ENCODE measurements at regions not wholly inside any gene's neighbourhood (a gene's known extent, or its start where the extent isn't known, plus 50 kb on each side); places are given as distances from the start of the nearest gene placed in this dataset.
"Not testable (repeated sequence)": the region's sequence is repeated elsewhere in the genome, so short reads cannot be mapped to it uniquely, and the experiment has no call there.

DNA sequence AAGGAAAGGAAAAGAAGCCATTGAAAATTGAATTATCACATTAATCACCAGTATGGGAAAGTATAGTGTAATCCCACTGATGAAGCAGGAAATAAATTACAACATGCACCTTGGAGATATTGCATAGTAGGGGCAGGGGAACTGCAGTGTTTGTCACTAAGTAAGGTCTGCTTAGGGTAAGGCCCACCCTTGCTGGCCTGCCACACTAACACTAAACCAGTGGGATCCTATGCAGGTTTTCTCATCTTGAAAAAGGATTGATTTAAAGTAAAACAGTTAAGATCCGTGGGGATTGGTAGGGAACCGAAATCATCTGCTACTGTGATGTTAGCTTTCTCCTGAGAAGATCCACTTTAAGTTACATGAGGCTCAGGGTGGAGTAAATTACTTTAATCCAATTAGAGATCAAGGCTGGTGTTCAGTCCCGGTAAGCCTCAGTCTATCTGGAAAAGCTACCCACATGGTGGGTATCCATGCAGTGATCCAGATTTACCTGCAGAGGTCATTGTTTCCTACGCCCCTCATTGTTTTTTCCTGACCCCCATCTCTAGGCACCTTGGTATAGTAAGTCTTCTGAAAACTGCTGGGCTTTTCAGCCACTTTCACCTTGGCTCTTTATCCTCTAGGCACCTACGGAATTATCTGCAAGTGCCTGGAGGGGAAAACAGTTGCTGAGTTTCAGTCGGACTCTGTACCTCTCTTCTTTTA is 1014.9 kb upstream of the ATXN8OS start:
- no peak for DNase-seq (ENCODE audit: low read depth)

DNA sequence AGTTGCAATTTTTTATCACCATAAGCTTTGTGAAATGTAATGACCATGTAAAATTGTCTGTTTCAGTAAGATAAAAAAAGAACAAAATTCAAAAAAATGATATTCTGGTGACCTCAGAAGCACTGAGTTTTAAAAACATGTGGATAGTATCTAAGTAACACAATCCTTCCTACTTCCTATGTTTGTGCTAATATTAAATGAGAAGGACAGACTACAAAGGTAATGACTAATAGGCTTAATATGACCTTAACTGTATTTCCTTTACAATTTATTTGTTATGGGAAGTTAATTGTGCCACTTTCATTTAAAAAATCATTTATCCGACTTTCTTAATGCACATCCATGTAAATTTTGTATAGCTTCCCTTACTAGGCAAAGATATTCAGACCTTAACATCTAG is 1030.4 kb upstream of the ATXN8OS start:
- DNase-seq (ENCODE audit: low read depth) = no peak

DNA sequence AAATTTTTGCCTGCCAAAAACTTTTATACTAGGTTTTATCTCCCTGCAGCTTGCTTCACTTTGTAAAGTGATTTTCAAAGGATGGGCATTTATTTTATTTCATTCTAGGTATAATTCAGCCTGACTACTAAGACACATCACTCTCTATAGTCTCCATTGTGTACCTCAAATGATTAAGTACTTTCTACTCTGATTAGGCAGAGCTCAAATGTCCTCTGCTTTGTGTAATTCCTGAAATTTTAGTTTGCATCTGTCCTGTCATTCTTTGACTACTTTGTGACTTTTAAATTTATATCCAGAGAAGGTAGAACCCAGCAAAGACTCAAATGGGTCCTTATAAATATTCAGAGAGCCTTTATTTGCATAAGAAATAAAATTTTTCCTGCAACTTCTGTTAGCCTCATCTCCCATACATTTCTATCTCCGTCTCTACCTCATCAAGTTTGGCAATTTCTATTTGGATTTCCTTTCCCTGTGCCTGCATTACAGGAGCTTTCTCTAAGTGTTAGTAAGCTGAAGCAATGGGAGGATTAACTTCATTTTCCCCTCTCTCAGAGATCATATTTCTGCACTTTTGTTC is 1038.0 kb upstream of the ATXN8OS start:
- no peak for DNase-seq (ENCODE audit: low read depth)

DNA sequence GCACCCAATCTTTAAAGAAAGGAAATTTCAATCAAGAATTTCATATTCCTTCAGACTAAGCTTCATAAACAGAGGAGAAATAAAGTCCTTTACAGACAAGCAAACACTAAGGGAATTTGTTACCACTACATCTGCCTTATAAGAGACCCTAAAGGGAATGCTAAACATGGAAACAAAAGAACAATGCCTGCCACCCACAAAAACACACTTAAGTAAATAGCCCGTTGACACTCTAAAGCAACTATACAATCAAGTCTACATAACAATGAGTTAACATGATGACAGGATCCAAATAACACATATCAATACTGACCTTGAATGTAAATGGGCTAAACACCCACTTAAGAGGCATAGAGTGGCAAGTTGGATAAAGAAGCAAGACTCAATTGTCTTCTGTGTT is 1056.9 kb upstream of the ATXN8OS start:
- DNase-seq (ENCODE audit: low read depth) = no peak

DNA sequence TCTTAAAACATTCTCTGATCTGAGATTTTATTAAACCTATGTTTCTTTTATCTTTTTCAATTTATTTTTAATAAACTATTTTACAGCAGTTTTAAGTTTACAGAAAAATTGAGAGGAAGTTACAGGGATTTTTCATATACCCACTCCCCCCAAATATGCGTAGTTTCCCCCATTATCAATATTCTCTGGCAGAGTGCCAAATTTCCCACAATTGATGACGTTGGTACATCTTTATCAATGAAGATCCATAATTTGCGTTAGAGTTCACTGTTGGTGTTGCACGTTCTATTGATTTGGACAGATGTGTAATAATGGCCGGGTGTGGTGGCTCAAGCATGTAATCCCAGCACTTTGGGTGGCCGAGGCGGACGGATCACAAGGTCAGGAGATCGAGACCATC is 1063.0 kb upstream of the ATXN8OS start:
- DNase-seq (ENCODE audit: low read depth) = no peak

DNA sequence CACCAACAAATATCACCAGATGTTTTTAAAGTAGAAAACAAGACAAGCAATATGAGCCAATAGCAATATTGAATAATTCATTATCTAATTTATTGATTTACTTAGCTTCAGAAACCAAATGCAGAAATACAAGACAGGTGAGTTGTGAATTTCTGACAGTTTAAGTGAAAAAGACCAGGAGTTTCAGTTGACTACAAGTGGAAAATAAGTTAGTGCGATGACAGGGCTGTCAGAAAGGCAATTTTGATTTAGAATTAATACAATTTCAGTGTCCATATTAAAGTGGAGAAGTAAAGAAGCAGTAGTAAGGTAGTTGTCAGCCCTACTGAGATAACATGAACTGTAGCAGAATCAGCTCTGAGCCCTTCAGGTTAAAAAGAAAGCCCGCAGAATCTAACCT is 1066.7 kb upstream of the ATXN8OS start:
- no peak for DNase-seq (ENCODE audit: low read depth)

DNA sequence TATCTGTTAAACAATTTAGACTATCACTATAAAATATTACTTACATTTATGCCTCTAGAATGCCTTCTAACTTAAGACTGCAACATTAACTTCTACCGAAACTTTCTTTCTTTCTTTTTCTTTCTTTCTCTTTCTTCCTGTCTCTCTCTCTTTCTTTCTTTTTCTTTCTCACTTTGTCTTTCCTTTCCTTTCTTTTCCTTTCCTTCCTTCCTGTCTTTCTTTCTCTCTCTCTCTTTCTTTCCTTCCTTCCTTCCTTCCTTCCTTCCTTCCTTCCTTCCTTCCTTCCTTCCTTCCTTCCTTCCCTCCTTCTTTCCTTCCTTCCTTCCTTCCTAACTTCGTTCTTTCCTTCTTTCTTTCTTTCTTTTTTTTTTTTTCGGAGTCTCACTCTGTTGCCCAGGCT is 1071.9 kb upstream of the ATXN8OS start:
- no peak for DNase-seq (ENCODE audit: low read depth)

DNA sequence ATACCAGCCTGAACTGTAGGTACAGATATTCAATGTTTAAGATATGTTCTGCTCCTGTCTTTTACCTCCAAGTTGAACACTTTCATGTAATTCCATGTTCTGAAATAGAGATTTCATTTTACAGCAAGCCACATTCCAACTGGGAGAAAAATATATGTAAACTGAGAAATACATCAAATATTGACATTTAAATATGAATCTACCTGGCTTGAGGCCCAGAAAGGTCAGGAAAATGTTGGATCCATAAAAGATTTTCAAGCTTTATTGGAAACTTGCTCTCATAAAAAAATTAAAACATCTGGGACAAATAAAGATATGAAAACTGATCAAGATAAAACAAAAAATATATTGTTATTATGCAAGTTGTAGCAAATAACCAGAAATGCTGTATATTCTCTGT is 1078.7 kb upstream of the ATXN8OS start:
- DNase-seq (ENCODE audit: low read depth) = no peak

DNA sequence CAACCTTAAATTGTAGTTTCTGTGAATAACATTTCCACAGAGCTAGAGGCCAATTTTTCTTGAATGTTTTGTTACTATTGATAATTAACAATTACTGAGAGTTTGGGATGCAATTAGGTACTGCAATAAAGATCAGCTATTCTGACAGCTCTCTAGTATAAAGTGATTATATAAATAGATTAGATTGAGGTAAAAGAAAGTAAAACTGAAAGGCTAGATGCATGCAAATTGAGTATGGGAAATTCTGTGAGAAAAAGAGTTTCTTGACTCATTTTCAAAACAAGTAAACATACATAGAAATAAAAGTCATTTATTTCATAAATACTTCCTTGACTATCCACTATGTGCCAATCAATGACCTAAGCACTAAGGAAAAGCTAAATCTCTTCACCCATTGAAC is 1087.5 kb upstream of the ATXN8OS start:
- no peak for DNase-seq (ENCODE audit: low read depth)

DNA sequence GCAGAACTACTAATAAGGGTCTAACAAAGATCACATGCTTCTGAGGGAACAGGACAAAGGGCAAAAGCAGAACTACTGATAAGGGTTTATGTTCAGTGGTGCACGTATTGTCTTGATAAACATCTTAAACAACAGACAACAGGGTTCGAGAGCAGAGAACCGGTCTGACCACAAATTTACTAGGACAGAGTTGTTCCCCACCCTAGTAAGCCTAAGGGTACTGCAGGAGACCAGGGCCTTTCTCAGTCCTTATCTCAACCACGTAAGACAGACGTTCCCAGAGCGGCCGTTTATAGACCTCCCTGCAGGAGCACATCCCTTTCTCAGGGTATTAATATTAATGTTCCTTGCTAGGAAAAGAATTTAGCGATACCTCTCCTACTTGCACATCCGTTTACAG is 1089.5 kb upstream of the ATXN8OS start:
- not testable (repeated sequence) for DNase-seq (ENCODE audit: low read depth)

DNA sequence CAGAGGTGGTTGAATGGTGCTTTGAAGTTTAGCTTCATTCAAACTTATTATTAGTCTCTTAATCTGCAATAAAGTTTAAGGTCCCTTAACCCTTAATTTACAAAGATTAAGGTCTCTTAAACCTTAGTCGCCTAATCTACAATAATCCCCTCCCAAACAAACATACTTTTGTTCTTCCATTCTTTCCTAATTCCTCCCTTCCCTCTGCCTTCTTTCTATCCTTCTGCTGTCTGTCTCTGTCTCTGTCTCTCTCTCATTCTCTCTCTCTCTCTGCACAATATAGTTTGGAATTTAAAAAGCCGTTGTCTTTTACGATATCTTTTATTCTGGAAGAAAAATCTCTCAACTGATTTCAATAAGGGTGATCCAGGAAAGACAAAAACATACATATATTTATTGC is 1096.8 kb upstream of the ATXN8OS start:
- DNase-seq (ENCODE audit: low read depth) = no peak

DNA sequence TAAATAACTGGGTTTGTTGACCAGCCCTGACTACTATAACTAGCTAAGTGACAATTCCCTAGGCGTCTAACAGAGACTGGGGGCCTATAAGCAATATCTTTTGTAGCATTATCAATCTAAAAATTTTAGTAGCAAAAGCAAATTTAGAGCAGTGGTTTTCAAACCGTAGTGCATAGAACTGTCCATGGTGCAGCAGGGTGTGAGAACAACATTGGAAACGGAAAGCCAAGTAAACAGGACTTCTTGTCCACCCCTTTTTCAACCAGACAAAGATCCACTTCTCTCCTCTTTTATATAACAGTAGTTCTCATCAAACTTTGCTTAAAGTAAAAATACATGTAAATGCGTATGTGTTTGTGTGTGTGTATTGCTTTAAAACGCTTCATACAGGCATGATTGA is 1099.1 kb upstream of the ATXN8OS start:
- DNase-seq (ENCODE audit: low read depth) = no peak

DNA sequence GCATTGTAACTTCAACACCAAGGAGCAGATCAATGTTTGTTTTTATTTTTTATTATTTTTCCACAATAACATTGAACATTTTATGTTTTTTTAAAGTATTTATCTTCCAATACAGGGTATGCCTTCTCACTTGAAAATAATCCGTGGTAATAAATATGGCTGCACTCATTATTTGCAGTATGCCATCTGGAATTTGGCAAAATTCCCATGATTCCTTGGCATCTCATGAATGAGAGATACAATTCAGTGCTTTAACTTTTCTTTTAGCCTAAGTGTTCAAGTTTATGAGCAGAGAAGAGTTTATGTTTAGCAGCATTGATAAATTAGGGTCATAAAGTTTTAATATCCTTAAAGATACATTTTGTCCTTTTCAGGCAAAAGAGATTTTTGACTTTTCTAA is 1109.6 kb upstream of the ATXN8OS start:
- DNase-seq (ENCODE audit: low read depth) = no peak

DNA sequence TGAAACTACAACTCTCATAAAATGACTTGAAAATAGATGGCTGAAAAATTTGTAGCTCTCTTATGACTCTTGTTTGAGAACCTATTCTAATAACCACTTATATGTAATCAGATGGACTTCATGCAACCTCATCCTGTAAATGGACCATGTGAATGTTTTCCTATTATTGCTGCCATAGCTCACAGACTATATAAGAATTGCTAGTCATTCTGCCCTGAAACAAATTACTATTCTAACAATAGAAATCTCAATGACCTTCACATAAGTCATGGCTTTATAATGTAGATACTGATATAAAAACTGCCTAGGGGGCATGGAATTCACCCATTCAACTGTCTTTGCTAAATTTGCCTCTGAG is 1111.0 kb upstream of the ATXN8OS start:
- no peak for DNase-seq (ENCODE audit: low read depth)

DNA sequence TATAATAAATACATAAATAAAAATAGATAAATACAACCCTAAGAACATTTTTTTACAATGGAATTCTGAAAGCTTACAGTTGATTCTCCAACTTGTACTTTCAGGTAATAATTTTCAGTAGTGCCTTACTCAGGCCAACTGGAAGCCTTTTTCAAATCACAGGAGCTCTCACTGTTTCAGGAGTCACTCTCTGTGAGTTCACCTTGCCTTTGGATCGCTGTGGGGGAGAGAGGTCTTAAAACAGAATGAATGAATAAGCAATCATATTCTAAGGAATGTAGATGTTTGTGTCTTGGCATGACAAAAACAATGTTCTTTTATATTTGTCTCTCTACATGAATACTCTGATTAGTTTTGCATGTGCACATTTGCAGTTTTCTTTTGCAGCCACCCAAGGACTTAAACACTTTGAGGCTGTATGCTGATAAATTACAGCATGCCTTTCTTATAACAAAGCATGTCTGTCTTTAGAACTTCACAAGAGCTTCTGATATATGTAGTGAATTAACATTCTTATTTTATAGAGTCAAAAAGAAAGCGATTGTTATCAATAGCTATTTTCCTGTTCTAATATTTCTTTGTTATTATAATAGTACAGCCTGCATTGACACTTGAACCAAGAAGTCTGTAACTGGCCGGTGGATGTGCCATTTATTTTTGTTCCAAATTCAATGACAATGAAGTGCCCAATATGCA is 1111.5 kb upstream of the ATXN8OS start:
- no peak for DNase-seq (ENCODE audit: low read depth)

DNA sequence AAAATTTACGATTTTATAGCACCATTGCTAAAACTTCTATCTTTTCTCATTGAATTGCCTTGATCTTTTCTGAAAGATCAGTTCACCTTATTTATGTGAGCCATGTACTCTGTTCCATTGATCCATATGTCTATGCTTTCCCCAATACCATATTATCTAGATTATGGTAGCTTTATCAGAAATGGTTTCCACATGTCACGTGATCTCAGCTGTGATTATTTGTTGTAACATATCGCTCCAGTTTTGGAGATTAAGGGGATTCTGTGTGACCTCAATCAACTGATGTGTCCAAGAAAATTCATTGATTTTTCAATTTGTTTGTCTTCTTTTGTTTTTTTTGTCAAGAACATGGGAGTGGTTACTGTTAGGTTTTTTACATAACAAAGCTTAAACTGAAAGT is 1114.5 kb upstream of the ATXN8OS start:
- no peak for DNase-seq (ENCODE audit: low read depth)

DNA sequence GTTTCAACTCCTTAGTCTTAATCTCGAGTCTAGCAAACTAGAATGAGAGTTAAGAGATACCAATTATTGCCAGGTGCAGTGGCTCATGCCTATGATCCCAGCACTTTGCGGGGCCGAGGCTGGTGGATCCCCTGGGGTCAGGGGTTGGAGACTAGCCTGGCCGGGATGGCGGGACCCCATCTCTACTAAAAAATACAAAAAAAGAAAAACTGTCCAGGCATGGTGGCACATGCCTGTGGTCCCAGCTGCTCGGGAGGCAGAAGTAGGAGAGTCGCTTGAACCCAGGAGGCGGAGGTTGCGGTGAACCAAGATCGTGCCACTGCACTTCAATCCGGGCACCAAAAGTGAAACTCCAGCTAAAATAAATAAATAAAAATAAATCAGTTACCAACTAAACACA is 1119.5 kb upstream of the ATXN8OS start:
- DNase-seq (ENCODE audit: low read depth) = no peak

DNA sequence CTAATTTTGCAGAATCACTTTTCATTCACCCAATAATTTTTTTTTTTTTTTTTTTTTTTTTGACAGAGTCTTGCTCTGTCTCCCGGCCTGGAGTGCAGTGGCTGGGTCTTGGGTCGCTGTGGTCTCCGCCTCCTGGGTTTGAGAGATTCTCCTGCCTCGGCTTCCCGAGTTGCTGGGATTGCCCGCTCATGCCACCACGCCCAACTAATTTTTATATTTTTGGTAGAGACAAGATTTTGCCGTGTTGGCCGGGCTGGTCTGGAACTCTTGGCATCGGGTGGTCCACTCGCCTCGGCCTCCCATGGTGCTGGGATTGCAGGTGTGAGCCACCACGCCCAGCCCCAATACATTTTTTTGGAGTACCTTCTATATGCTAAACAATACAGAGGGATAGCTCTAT is 1120.0 kb upstream of the ATXN8OS start:
- no peak for DNase-seq (ENCODE audit: low read depth)

DNA sequence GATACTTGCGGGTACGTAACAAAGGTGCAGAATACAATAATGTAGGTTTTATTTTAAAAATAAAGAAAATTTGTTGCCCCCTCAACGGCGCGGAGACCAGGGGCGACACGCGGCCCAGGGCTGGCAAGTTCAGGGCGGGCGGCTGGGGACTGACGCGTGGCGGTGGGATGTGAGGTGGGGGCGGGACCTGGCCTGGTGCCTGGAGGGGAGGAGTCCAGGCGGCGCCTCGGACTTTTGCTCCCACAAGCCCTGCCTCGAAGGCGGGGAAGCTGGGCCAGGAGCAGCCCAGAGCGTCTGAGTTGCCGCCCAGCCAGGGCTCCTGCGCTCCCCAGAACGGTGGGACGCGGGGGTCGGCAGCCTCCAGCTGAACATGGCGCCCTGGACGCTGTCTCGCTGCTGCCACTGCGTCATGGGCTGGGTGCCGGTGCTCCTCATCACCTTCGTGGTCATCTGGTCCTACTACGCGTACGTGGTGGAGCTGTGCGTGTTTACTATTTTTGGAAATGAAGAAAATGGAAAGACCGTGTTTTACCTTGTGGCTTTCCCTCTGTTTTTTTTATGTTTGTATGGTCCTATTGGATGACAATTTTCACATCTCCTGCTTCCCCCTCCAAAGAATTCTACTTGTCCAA is 1122.8 kb upstream of the ATXN8OS start:
- no peak for DNase-seq (ENCODE audit: low read depth)

DNA sequence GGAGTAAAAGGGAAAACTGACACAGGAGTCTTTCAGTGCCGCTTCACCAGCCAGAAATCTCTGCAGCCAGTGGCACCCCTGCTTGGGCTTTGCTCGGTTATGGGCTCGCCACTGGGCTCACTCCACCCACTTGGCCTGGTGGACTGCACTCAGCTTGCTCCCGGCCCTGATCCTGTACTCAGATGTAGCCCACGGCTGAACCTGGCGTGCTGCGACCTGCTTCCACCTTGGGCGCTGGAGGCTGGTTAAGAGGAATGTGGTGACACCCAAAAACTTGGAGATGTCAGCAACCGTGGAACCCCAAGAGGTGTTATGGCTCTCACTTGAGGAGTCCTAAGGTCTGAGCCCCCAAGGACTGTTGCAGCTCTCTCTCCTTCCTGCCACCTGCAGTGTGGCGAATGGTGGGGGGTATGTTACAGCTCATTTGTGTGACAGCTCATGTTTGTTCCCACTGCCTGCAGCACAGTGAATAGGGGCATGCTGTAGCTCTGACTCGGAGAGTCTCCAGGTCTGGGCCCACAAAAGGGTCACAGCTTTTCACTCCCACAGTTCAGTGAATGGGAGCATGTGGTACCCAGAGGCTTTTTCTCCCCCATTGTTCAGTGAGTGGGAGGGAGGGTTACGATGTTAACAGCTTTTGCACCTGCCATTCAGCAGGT is 1124.5 kb upstream of the ATXN8OS start:
- DNase-seq (ENCODE audit: low read depth) = no peak

DNA sequence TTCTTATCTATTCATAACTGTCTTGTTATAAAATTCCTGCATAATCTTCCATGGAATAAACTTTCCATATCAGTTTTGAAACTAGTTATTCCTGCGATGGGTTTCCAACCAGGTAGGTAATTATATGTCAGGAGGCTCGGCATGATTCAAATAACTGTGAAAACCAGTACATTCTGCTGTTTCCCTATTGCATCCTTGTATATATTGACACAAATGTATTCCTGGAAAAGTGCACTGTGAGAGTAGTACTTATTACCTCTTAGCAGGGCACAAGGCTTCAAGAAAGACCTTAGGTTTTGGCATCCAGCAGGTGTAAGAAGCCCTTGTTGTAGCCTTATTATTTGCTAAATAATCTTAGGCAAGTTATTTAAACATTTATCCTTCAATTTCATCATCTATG is 1131.3 kb upstream of the ATXN8OS start:
- no peak for DNase-seq (ENCODE audit: low read depth)

DNA sequence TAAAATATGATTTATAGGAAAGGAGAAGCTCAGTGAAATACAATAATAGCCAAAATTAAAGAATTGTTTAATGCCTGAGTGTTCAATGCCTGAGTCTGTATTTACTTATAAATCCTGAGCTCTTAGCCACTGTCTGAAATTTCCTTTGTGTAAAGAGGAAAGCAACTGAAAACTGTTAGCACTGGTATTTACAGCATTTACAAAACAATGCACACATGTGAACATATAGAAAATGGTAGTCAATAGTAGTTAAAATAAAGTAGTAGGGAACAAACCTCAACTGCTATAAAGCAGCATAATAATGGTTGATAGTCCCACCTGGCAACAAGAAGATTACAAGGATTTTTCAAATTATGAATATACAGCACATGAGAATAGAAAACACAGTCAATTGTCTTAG is 1137.1 kb upstream of the ATXN8OS start:
- DNase-seq (ENCODE audit: low read depth) = no peak

DNA sequence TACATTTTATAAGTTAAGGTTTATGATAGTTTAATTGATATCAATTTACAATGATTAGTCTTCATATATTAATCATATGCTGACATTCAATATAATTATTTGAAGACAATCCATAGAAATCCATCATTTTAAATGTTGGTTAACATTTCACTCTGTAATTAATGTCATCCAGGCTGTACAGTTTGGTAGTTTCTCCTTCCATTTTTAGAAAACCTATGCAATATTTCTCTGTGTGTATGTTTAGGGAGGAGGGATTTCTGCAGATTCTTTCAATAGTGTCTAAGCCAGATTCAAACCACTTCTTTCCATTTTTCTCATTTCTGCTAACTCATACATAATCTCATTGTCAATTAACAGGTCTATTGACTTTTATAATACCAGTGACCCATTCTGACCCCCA is 1159.0 kb upstream of the ATXN8OS start:
- DNase-seq (ENCODE audit: low read depth) = no peak

Data from HS-5 (cell line).